GM12878 (cell line): ENCODE measurements at regions not wholly inside any gene's neighbourhood (a gene's known extent, or its start where the extent isn't known, plus 50 kb on each side); places are given as distances from the start of the nearest gene placed in this dataset.

ENCODE experiments used
- ATAC-seq: fragments of 200-7000 bp; cut with Tn5 transposase; 3 replicates; pipeline ENCODE4 v1.9.1; 2020; ENCODE audit warnings: mild to moderate bottlenecking, moderate library complexity
- BruUV-seq: library from RNA; stranded (reverse); fragments of 400-500 nt; replicated peaks from 2 replicates; lab custom pipeline; 2021; lab: Mats Ljungman, UMichigan
- CTCF ChIA-PET: fragments of 300-600 bp; sonication (Branson Sonifier 250); formaldehyde crosslinking; extraction: SDS; loops from one replicate; lab custom pipeline; 2021; ENCODE audit warnings: inconsistent platforms; lab: Yijun Ruan, JAX
- POLR2A ChIA-PET: fragments of 350-600 bp; formaldehyde crosslinking; extraction: SDS; loops from one replicate; lab custom pipeline; 2021; ENCODE audit warnings: inconsistent platforms; lab: Charles Lee
- RAD21 ChIA-PET: fragments of 300-600 bp; sonication (Branson Sonifier 250); formaldehyde crosslinking; loops from one replicate; lab custom pipeline; 2023; ENCODE audit warnings: antibody characterized with exemption; ENCODE audit not compliant: unreplicated experiment; lab: Charles Lee
- SMC1A ChIA-PET: fragments of 300-600 bp; sonication (Branson Sonifier 250); formaldehyde crosslinking; loops from one replicate; lab custom pipeline; 2023; ENCODE audit not compliant: unreplicated experiment, uncharacterized antibody; lab: Charles Lee
- DNase-seq: peaks from one replicate; pipeline ENCODE4 v3.0.0-alpha.2; 2011; ENCODE audit warnings: low read depth, low spot score
- FAIRE-seq: peaks from 3 replicates; lab custom pipeline; 2011; peaks lifted over from hg19 to GRCh38; lab: Jason Lieb, UNC
- H2AFZ ChIP-seq: 2 replicates; pipeline ENCODE4 v1.6.0; 2011; ENCODE audit warnings: low read depth, low read length, control low read depth; ENCODE audit not compliant: control insufficient read depth
- H3K27ac ChIP-seq: 2 replicates; pipeline ENCODE4 v1.5.1; 2011; ENCODE audit warnings: control low read depth; ENCODE audit not compliant: control insufficient read depth, insufficient read depth
- H3K27me3 ChIP-seq, 2 experiments: replicated peaks in 1 of 2; 2 replicates each; pipeline versions ENCODE4 v1.6.0 to v1.6.1; 2011; ENCODE audit warnings: low read length in 1 of 2; ENCODE audit not compliant: control insufficient read depth in 2 of 2, insufficient read depth in 2 of 2
- H3K36me3 ChIP-seq, 2 experiments: 2 replicates each; pipeline ENCODE4 v1.5.1; 2011; ENCODE audit warnings: low read length in 1 of 2; ENCODE audit not compliant: control insufficient read depth in 2 of 2, insufficient read depth in 2 of 2
- H3K4me1 ChIP-seq: 2 replicates; pipeline ENCODE4 v1.6.1; 2011; ENCODE audit warnings: mild to moderate bottlenecking, low read length, moderate library complexity, mixed read lengths; ENCODE audit not compliant: control insufficient read depth, insufficient read depth
- H3K4me2 ChIP-seq: 2 replicates; pipeline ENCODE4 v1.6.0; 2011; ENCODE audit warnings: control low read depth; ENCODE audit not compliant: control insufficient read depth, insufficient read depth
- H3K4me3 ChIP-seq: fragments of 200-600 bp; sonication (generic); 2 replicates; pipeline ENCODE4 v1.5.1; 2016
- H3K79me2 ChIP-seq: 2 replicates; pipeline ENCODE4 v1.6.0; 2011; ENCODE audit warnings: low read length; ENCODE audit not compliant: control insufficient read depth, insufficient read depth
- H3K9ac ChIP-seq: 2 replicates; pipeline ENCODE4 v1.8.0; 2011; ENCODE audit warnings: low read length, control low read depth, mixed read lengths; ENCODE audit not compliant: control insufficient read depth, insufficient read depth
- H3K9me3 ChIP-seq: replicated peaks from 3 replicates; pipeline ENCODE4 v1.5.1; 2011; ENCODE audit warnings: mild to moderate bottlenecking, low read length; ENCODE audit not compliant: control insufficient read depth, insufficient read depth
- H4K20me1 ChIP-seq: 2 replicates; pipeline ENCODE4 v1.6.0; 2011; ENCODE audit not compliant: control insufficient read depth, insufficient read depth
- BHLHE40 ChIP-seq, 2 experiments: fragments of 450-650 bp in 1 of 2; IDR thresholded peaks; 2 replicates each; pipeline ENCODE4 v1.6.1; 2011 to 2017; ENCODE audit warnings: low read depth in 2 of 2, borderline replicate concordance in 1 of 2, improper control_type of control experiment in 1 of 2, low read length in 1 of 2, mild to moderate bottlenecking in 1 of 2
- CHD2 ChIP-seq: IDR thresholded peaks from 2 replicates; pipeline ENCODE4 v1.6.1; 2011; ENCODE audit warnings: low read depth, low read length, improper control_type of control experiment, borderline replicate concordance
- ESRRA ChIP-seq: IDR thresholded peaks from 2 replicates; pipeline ENCODE4 v1.6.1; 2012; ENCODE audit warnings: mild to moderate bottlenecking, low read length, improper control_type of control experiment
- GABPA ChIP-seq: IDR thresholded peaks from 2 replicates; pipeline ENCODE4 v1.6.1; 2014; ENCODE audit warnings: antibody characterized with exemption, low read depth, mild to moderate bottlenecking, inconsistent platforms
- HSF1 ChIP-seq: fragments of 150-350 bp; IDR thresholded peaks from 2 replicates; pipeline ENCODE4 v1.6.1; 2014; ENCODE audit warnings: mild to moderate bottlenecking, low read depth, low read length
- KDM1A ChIP-seq: fragments of 200-600 bp; sonication (generic); IDR thresholded peaks from 2 replicates; pipeline ENCODE4 v1.6.1; 2016; ENCODE audit warnings: borderline replicate concordance
- NBN ChIP-seq: fragments of 450-650 bp; IDR thresholded peaks from 2 replicates; pipeline ENCODE4 v1.6.1; 2016
- RBBP5 ChIP-seq: fragments of 200-600 bp; sonication (generic); conservative IDR thresholded peaks from 2 replicates; pipeline ENCODE4 v1.6.1; 2016
- RCOR1 ChIP-seq: conservative IDR thresholded peaks from 2 replicates; pipeline ENCODE4 v1.6.1; 2012; ENCODE audit warnings: low read depth, low read length, improper control_type of control experiment
- SKIL ChIP-seq: fragments of 450-650 bp; IDR thresholded peaks from 2 replicates; pipeline ENCODE4 v1.6.1; 2017; ENCODE audit warnings: mild to moderate bottlenecking, low read depth, inconsistent platforms; ENCODE audit not compliant: poor library complexity, severe bottlenecking
- SMAD1 ChIP-seq: fragments of 450-650 bp; IDR thresholded peaks from 2 replicates; pipeline ENCODE4 v1.6.1; 2018; ENCODE audit warnings: mild to moderate bottlenecking, low read depth; ENCODE audit not compliant: partially characterized antibody
- ZBTB33 ChIP-seq: fragments of 450-650 bp; IDR thresholded peaks from 2 replicates; pipeline ENCODE4 v1.6.1; 2017; ENCODE audit warnings: mild to moderate bottlenecking
- ZZZ3 ChIP-seq: IDR thresholded peaks from 2 replicates; pipeline ENCODE4 v1.6.1; 2011; ENCODE audit warnings: low read depth; ENCODE audit not compliant: control insufficient read depth, insufficient read length
- WGBS: methylation state at CpG from one replicate; pipeline ENCODE4 v1.1.6; 2016; ENCODE audit warnings: low lambda C conversion rate; ENCODE audit not compliant: insufficient replicate concordance, insufficient coverage; ENCODE audit errors: missing lambda C conversion rate; 5-methylcytosine and 5-hydroxymethylcytosine counted together
- in situ Hi-C: fragments of 300-500 bp; cut with MboI; formaldehyde crosslinking; loops from 9 replicates; pipeline ENCODE4 v1.14.3; 2018; ENCODE audit warnings: mixed read lengths
- intact Hi-C: fragments of 100-400 bp; cut with micrococcal nuclease; formaldehyde crosslinking; loops from one replicate; pipeline ENCODE4 v1.14.2; 2022; ENCODE audit not compliant: unreplicated experiment

DNA sequence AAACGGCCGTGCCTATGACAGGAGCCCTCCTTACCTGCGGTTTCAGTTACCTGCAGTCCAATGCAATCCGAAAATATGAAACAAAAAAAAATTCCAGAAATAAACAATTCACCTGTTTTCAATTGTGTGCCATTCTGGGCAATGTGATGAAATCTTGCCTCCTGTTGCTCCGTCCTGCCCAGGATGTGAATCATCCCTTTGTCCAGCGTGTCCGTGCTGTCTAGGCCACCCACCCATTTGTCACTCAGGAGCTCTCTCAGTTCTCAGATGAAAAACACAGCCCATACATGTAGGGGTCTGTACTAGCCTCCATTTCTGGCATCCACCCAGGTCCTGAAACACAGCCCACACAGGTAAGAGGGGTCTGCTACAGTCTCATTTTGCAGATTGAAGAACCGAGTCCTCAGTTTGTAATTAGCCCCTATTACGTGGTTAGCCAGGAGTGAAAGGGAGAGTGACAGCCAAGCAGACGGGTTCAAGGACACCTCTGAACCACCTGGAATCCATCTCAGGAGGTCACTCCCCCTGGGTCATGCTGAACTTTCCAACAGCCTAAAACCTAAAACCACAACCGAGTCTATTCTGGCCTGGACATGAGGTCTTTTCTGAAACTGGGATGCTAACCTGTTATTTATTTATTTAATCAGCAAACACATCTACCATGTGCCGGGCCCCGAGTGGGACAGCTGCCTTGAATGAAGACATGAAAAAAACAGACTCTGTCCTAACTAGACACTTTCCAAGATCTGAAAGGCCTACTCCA, 317.2 kb downstream of the SHANK2 start:
- Histone ChIP-seq H3K9me3 (no peaks in the 10 kb centered on the region; the same call in 2 of the 3 replicates), H3K4me1 (no peaks in the 10 kb centered on the region), H3K27ac (no peak overlapping the region), H3K79me2 (no peaks in the 10 kb centered on the region), H4K20me1 (no peaks in the 10 kb centered on the region), H3K9ac (no peak overlapping the region), H3K4me3 (no peak overlapping the region), H2AFZ (no peak overlapping the region), H3K4me2 (no peak overlapping the region), H3K27me3 (no peaks in the 10 kb centered on the region), H3K36me3 (no peaks in the 10 kb centered on the region)
- ChIA-PET POLR2A (no interaction called here), SMC1A (no interaction called here), CTCF (no interaction called here), RAD21 (no interaction called here)
- TF ChIP-seq BHLHE40 (IDR thresholded peaks at IDR 0.05; ENCODE audit: borderline replicate concordance in 1 of 2, low read depth in 2 of 2, low read length in 1 of 2) (no peak), SKIL (no peak), RBBP5 (no peak), ZBTB33 (no peak), RCOR1 (no peak), ESRRA (no peak), NBN (no peak), CHD2 (no peak), SMAD1 (no peak), GABPA (no peak), HSF1 (no peak), KDM1A (no peak), ZZZ3 (no peak)
- intact Hi-C loops (no loop called here), in situ Hi-C loops (no loop called here)
- DNase-seq, result no peak
- ATAC-seq, result no peak
- no peak for FAIRE-seq
- no TSS peak for BruUV-seq
- 28% methylated on average over 13 of the region's 13 CpGs for WGBS
